Suprapubic skin (tissue), 4 donors: ENCODE measurements at regions not wholly inside any gene's neighbourhood (a gene's known extent, or its start where the extent isn't known, plus 50 kb on each side); places are given as distances from the start of the nearest gene placed in this dataset.

ENCODE experiments used
- DNase-seq, 2 donors: peaks; one replicate each; pipeline ENCODE4 v3.0.0-alpha.2; 2019; ENCODE audit warnings: low spot score in 2 of 2
- H3K27ac ChIP-seq: fragments of 200-600 bp; sonication (generic); one replicate; pipeline ENCODE4 v1.5.1; 2019
- H3K27me3 ChIP-seq: fragments of 200-600 bp; sonication (generic); one replicate; pipeline ENCODE4 v1.5.1; 2019
- H3K36me3 ChIP-seq: fragments of 200-600 bp; sonication (generic); one replicate; pipeline ENCODE4 v1.5.1; 2019
- H3K4me1 ChIP-seq: fragments of 200-600 bp; sonication (generic); one replicate; pipeline ENCODE4 v1.5.1; 2019
- H3K4me3 ChIP-seq: fragments of 200-600 bp; sonication (generic); one replicate; pipeline ENCODE4 v1.5.1; 2019; ENCODE audit warnings: mild to moderate bottlenecking
- H3K9me3 ChIP-seq: fragments of 200-600 bp; sonication (generic); one replicate; pipeline ENCODE4 v1.5.1; 2019
- EP300 ChIP-seq: sonication (generic); formaldehyde crosslinking; IDR thresholded peaks from one replicate; pipeline ENCODE4 v1.6.1; 2017; ENCODE audit warnings: antibody characterized with exemption
- POLR2A ChIP-seq, 2 donors: fragments of 450-650 bp; IDR thresholded peaks; one replicate each; pipeline ENCODE4 v1.6.1; 2017; ENCODE audit warnings: antibody characterized with exemption in 2 of 2, mild to moderate bottlenecking in 2 of 2, moderate library complexity in 2 of 2
- POLR2AphosphoS5 ChIP-seq, 3 donors: sonication (generic); formaldehyde crosslinking; IDR thresholded peaks; one replicate each; pipeline ENCODE4 v1.6.1; 2017; ENCODE audit warnings: antibody characterized with exemption in 3 of 3
- WGBS: methylation state at CpG from one replicate; pipeline ENCODE4 v1.1.5; 2018; 5-methylcytosine and 5-hydroxymethylcytosine counted together
- TF ChIP-seq, protein P1 (sequence below), 2 donors: fragments of 200-600 bp in 1 of 2; fragments of 450-650 bp in 1 of 2; sonication (generic) in 1 of 2; IDR thresholded peaks; one replicate each; pipeline ENCODE4 v1.5.1; 2016 to 2019; ENCODE audit warnings: antibody characterized with exemption in 2 of 2, mild to moderate bottlenecking in 1 of 2, moderate library complexity in 1 of 2

DNA sequence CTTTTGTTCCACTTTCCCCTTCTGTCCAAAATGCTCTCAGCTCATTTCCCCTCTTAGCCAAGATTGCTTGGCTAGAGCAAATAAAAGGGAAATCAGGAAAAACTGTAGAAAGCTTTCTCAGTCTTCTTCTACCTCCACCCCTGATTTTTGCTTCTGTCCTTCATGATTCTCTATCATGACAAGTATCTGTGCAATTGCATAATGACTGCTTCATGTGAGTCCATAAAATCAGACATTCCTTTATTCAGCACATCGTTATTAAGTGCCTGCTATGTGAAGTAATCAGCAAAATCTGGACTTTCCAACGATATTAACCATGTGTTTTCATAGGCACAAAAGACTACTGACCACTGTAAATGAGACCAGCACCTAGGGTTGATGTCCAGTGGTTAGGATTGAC, 321.5 kb upstream of the CBLB start:
- no peak for DNase-seq
- no peak overlapping the region for H3K27ac ChIP-seq
- H3K27me3 ChIP-seq: no peaks in the 10 kb centered on the region
- H3K4me3 ChIP-seq: no peak overlapping the region
- no peaks in the 10 kb centered on the region for H3K9me3 ChIP-seq
- no peaks in the 10 kb centered on the region for H3K4me1 ChIP-seq
- 53% methylated on average over 2 of the region's 2 CpGs for WGBS
- TF ChIP-seq POLR2A (IDR thresholded peaks at IDR 0.05) (no peak), EP300 (no peak), POLR2AphosphoS5 (IDR thresholded peaks at IDR 0.05) (no peak)
- TF ChIP-seq, protein P1, sequence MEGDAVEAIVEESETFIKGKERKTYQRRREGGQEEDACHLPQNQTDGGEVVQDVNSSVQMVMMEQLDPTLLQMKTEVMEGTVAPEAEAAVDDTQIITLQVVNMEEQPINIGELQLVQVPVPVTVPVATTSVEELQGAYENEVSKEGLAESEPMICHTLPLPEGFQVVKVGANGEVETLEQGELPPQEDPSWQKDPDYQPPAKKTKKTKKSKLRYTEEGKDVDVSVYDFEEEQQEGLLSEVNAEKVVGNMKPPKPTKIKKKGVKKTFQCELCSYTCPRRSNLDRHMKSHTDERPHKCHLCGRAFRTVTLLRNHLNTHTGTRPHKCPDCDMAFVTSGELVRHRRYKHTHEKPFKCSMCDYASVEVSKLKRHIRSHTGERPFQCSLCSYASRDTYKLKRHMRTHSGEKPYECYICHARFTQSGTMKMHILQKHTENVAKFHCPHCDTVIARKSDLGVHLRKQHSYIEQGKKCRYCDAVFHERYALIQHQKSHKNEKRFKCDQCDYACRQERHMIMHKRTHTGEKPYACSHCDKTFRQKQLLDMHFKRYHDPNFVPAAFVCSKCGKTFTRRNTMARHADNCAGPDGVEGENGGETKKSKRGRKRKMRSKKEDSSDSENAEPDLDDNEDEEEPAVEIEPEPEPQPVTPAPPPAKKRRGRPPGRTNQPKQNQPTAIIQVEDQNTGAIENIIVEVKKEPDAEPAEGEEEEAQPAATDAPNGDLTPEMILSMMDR (IDR thresholded peaks at IDR 0.05): no peak
- H3K36me3 ChIP-seq: no peaks in the 10 kb centered on the region

GRCh38 chr3:106191211-106191610, 322.4 kb upstream of the CBLB start:
- no peak for DNase-seq
- TF ChIP-seq POLR2A (IDR thresholded peaks at IDR 0.05) (no peak), EP300 (no peak), POLR2AphosphoS5 (IDR thresholded peaks at IDR 0.05) (no peak)
- TF ChIP-seq, protein P1 (IDR thresholded peaks at IDR 0.05): no peak
- Histone ChIP-seq H3K27ac (no peak overlapping the region), H3K4me1 (no peaks in the 10 kb centered on the region), H3K27me3 (no peaks in the 10 kb centered on the region), H3K36me3 (no peaks in the 10 kb centered on the region), H3K9me3 (no peaks in the 10 kb centered on the region), H3K4me3 (no peak overlapping the region)
- WGBS: 89% methylated on average over 1 of the region's 1 CpG

DNA sequence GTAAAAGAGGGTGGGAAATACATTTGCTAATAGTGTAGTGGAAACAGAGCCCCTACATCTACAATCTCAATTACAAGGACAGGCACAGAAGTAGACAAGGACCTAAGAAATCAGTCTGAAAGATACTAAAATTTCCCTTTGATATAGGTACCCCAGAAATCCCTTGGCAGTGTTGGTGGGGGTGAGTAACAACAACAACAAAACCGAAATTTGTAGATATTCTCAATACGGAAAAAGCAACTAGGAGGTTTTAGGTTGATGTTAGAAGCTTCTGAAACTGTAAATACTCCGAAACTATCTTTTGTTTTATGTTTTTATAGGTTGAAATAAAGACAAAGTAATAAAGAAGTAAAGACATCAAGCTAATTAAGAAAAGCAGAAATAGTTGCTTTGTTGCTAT, 323.1 kb upstream of the CBLB start:
- TF ChIP-seq, protein P1 (IDR thresholded peaks at IDR 0.05): no peak
- TF ChIP-seq EP300 (no peak), POLR2AphosphoS5 (IDR thresholded peaks at IDR 0.05) (no peak), POLR2A (IDR thresholded peaks at IDR 0.05) (no peak)
- H3K27me3 ChIP-seq: no peaks in the 10 kb centered on the region
- no peak for DNase-seq
- no peak overlapping the region for H3K4me3 ChIP-seq
- H3K9me3 ChIP-seq: no peaks in the 10 kb centered on the region
- 93% methylated on average over 3 of the region's 3 CpGs for WGBS
- no peaks in the 10 kb centered on the region for H3K36me3 ChIP-seq
- no peaks in the 10 kb centered on the region for H3K4me1 ChIP-seq
- no peak overlapping the region for H3K27ac ChIP-seq

GRCh38 chr3:106193876-106194275, 325.1 kb upstream of the CBLB start:
- 95% methylated on average over 2 of the region's 2 CpGs for WGBS
- H3K9me3 ChIP-seq: no peaks in the 10 kb centered on the region
- no peak overlapping the region for H3K27ac ChIP-seq
- no peaks in the 10 kb centered on the region for H3K4me1 ChIP-seq
- no peaks in the 10 kb centered on the region for H3K36me3 ChIP-seq
- TF ChIP-seq, protein P1 (IDR thresholded peaks at IDR 0.05): no peak
- TF ChIP-seq POLR2A (IDR thresholded peaks at IDR 0.05) (no peak), EP300 (no peak), POLR2AphosphoS5 (IDR thresholded peaks at IDR 0.05) (no peak)
- no peak overlapping the region for H3K4me3 ChIP-seq
- DNase-seq: no peak
- H3K27me3 ChIP-seq: no peaks in the 10 kb centered on the region

GRCh38 chr3:106194726-106195125, 325.9 kb upstream of the CBLB start:
- no peak for DNase-seq
- Histone ChIP-seq H3K27ac (no peak overlapping the region), H3K9me3 (no peaks in the 10 kb centered on the region), H3K4me1 (no peaks in the 10 kb centered on the region), H3K36me3 (no peaks in the 10 kb centered on the region), H3K4me3 (no peak overlapping the region), H3K27me3 (no peaks in the 10 kb centered on the region)
- WGBS: 85% methylated on average over 1 of the region's 1 CpG
- TF ChIP-seq, protein P1 (IDR thresholded peaks at IDR 0.05): no peak
- TF ChIP-seq POLR2A (IDR thresholded peaks at IDR 0.05): no peak
- no peak for TF ChIP-seq EP300
- no peak for TF ChIP-seq POLR2AphosphoS5 (IDR thresholded peaks at IDR 0.05)
